A673 (cell line): ENCODE measurements at regions not wholly inside any gene's neighbourhood (a gene's known extent, or its start where the extent isn't known, plus 50 kb on each side); places are given as distances from the start of the nearest gene placed in this dataset.
"Not testable (repeated sequence)": the region's sequence is repeated elsewhere in the genome, so short reads cannot be mapped to it uniquely, and the experiment has no call there.

Experiments
- CTCF ChIP-seq: fragments of 300-800, 200-600 bp; sonication (generic); conservative IDR thresholded peaks from 2 replicates; pipeline ENCODE4 v1.5.1; 2017; ENCODE audit warnings: low read depth, mild to moderate bottlenecking, antibody characterized with exemption, low read length, moderate library complexity, mixed read lengths
- EZH2 ChIP-seq: fragments of 200-600 bp; sonication (generic); IDR thresholded peaks from 2 replicates; pipeline ENCODE4 v1.6.1; 2017; ENCODE audit warnings: borderline replicate concordance, low read depth, mild to moderate bottlenecking, mixed read lengths, antibody characterized with exemption, low read length; ENCODE audit not compliant: poor library complexity, severe bottlenecking

- not testable (repeated sequence) for TF ChIP-seq CTCF, EZH2
Observed at GRCh38 chr4:189846094-189846493, 94.6 kb upstream of the FRG1 start.
